ENCODE measurements at regions not wholly inside any gene's neighbourhood (a gene's known extent, or its start where the extent isn't known, plus 50 kb on each side); places are given as distances from the start of the nearest gene placed in this dataset.

DNA sequence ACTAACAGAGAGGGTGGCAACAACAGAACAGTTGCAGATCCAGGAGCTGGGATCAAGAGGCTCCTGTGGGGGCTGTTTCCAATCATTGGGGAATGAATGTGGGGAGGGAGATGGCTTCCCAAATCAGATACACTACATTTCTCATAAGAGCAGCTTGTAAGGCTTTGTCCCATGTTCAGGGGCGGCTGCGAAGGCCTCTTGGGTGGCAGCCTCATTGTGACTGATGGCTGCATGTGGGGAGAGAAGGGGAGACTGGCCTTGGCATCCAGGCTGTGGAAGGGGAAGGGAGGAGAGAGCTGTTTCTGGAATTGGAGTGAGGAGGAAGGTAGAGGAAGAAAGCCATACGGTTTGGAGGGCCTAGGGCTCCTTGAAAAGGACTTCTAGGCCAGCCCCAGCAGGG is 326.6 kb upstream of the RGMA start:
- Histone ChIP-seq H3K9me2 (replicated peaks; ENCODE audit: insufficient read depth, low read length) (no peaks in the 10 kb centered on the region), H3K27ac (ENCODE audit: low read length) (no peak overlapping the region), H3K4me1 (ENCODE audit: low read length) (no peaks in the 10 kb centered on the region), H3K4me3 (ENCODE audit: low read length) (no peak overlapping the region), H3K4me2 (ENCODE audit: low read depth, low read length, poor library complexity, severe bottlenecking) (no peak overlapping the region), H3K79me2 (ENCODE audit: low read length) (no peaks in the 10 kb centered on the region), H2AFZ (ENCODE audit: low read length) (no peak overlapping the region), H4K20me1 (ENCODE audit: insufficient read depth, low read depth, low read length) (no peaks in the 10 kb centered on the region), H3K36me3 (ENCODE audit: insufficient read depth, low read length) (no peaks in the 10 kb centered on the region), H3K27me3 (ENCODE audit: low read length) (no peaks in the 10 kb centered on the region), H3K9me3 (ENCODE audit: low read length) (no peaks in the 10 kb centered on the region), H3K9ac (ENCODE audit: low read length) (no peak overlapping the region)
- no peak for DNase-seq

GRCh38 chr15:93414576-93415231 is 325.7 kb upstream of the RGMA start:
- Histone ChIP-seq H3K4me2 (ENCODE audit: low read depth, low read length, poor library complexity, severe bottlenecking) (no peak overlapping the region), H3K79me2 (ENCODE audit: low read length) (no peaks in the 10 kb centered on the region), H3K9ac (ENCODE audit: low read length) (no peak overlapping the region), H3K4me3 (ENCODE audit: low read length) (no peak overlapping the region), H3K36me3 (ENCODE audit: insufficient read depth, low read length) (no peaks in the 10 kb centered on the region), H3K27me3 (ENCODE audit: low read length) (no peaks in the 10 kb centered on the region), H2AFZ (ENCODE audit: low read length) (no peak overlapping the region), H3K9me3 (ENCODE audit: low read length) (no peaks in the 10 kb centered on the region), H3K9me2 (replicated peaks; ENCODE audit: insufficient read depth, low read length) (no peaks in the 10 kb centered on the region), H3K27ac (ENCODE audit: low read length) (no peak overlapping the region), H3K4me1 (ENCODE audit: low read length) (no peaks in the 10 kb centered on the region), H4K20me1 (ENCODE audit: insufficient read depth, low read depth, low read length) (no peaks in the 10 kb centered on the region)
- DNase-seq, result no peak

DNA sequence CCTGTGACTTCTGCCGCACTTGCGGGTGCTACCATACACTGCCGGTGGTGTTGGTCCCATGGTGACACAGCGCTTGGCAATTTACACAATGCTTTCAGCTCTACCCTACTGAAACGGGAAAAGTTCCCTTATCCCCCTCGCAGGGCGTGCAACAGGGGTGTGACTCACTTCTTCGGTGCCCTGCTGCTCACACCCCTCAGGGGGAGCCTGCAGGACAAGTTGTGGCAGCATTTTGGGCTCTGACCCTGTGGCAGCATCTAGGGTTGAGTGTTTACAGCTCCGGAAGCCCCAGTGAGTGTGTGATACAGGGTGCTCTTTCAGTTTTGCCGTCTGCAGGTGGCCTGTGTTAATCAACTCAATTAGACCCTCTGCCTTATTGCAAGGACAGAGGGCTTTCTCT is 324.7 kb upstream of the RGMA start:
- Histone ChIP-seq H3K4me2 (ENCODE audit: low read depth, low read length, poor library complexity, severe bottlenecking) (no peak overlapping the region), H2AFZ (ENCODE audit: low read length) (no peak overlapping the region), H3K27me3 (ENCODE audit: low read length) (no peaks in the 10 kb centered on the region), H3K27ac (ENCODE audit: low read length) (no peak overlapping the region), H3K9me3 (ENCODE audit: low read length) (no peaks in the 10 kb centered on the region), H3K4me3 (ENCODE audit: low read length) (no peak overlapping the region), H3K9ac (ENCODE audit: low read length) (no peak overlapping the region), H3K36me3 (ENCODE audit: insufficient read depth, low read length) (no peaks in the 10 kb centered on the region), H3K79me2 (ENCODE audit: low read length) (no peaks in the 10 kb centered on the region), H3K9me2 (replicated peaks; ENCODE audit: insufficient read depth, low read length) (no peaks in the 10 kb centered on the region), H4K20me1 (ENCODE audit: insufficient read depth, low read depth, low read length) (no peaks in the 10 kb centered on the region), H3K4me1 (ENCODE audit: low read length) (no peaks in the 10 kb centered on the region)
- no peak for DNase-seq

DNA sequence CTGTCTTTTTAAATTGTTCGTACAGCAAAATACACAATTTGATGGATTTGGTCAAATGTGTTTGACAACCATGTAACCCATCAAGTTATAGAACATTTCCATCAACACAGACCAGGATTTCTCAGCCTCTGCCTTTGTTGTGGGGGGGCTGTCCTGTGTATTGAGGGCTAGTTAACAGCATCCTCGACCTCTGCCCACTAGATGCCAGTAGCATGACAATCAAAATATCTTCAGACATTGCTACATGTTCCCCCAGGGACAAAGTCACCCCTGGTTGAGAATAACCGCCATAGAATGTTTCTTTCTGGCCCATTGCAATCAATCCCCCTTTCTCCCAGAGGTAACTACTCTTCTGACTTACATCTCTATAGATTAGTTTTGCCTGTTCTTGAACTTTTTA is 310.1 kb upstream of the RGMA start:
- no peaks in the 10 kb centered on the region for H3K27me3 ChIP-seq (ENCODE audit: low read length)
- no peak overlapping the region for H3K4me2 ChIP-seq (ENCODE audit: low read depth, low read length, poor library complexity, severe bottlenecking)
- H3K9me3 ChIP-seq (ENCODE audit: low read length), result no peaks in the 10 kb centered on the region
- H2AFZ ChIP-seq (ENCODE audit: low read length), result no peak overlapping the region
- no peaks in the 10 kb centered on the region for H3K36me3 ChIP-seq (ENCODE audit: insufficient read depth, low read length)
- H3K9me2 ChIP-seq (replicated peaks; ENCODE audit: insufficient read depth, low read length), result no peaks in the 10 kb centered on the region
- no peak overlapping the region for H3K4me3 ChIP-seq (ENCODE audit: low read length)
- no peaks in the 10 kb centered on the region for H3K4me1 ChIP-seq (ENCODE audit: low read length)
- no peaks in the 10 kb centered on the region for H3K79me2 ChIP-seq (ENCODE audit: low read length)
- DNase-seq, result no peak
- H3K9ac ChIP-seq (ENCODE audit: low read length), result no peak overlapping the region
- H4K20me1 ChIP-seq (ENCODE audit: insufficient read depth, low read depth, low read length), result no peaks in the 10 kb centered on the region
- no peak overlapping the region for H3K27ac ChIP-seq (ENCODE audit: low read length)

DNA sequence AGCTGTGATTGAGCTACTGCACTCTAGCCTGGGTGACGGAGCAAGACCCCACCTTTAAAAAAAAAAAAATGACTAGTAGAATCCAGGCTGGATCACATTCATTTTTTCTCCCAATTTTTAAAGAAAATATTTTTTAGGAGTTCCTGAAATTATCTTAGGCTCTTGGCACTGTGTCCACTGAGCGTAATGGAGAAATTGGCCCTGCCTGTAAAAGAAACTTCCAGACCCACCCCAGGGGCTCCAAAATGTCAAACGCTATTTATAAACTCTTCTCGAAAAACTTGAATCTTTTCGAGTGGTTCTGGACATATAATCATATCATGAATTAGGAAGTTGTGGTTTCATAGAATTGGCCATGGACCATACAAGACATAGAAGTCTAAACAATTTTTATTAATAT is 300.2 kb upstream of the RGMA start:
- H4K20me1 ChIP-seq (ENCODE audit: insufficient read depth, low read depth, low read length), result no peaks in the 10 kb centered on the region
- H3K36me3 ChIP-seq (ENCODE audit: insufficient read depth, low read length), result no peaks in the 10 kb centered on the region
- no peaks in the 10 kb centered on the region for H3K79me2 ChIP-seq (ENCODE audit: low read length)
- no peak overlapping the region for H3K9ac ChIP-seq (ENCODE audit: low read length)
- no peak for DNase-seq
- no peaks in the 10 kb centered on the region for H3K9me3 ChIP-seq (ENCODE audit: low read length)
- no peaks in the 10 kb centered on the region for H3K27me3 ChIP-seq (ENCODE audit: low read length)
- H3K4me2 ChIP-seq (ENCODE audit: low read depth, low read length, poor library complexity, severe bottlenecking), result no peak overlapping the region
- no peak overlapping the region for H3K4me3 ChIP-seq (ENCODE audit: low read length)
- H2AFZ ChIP-seq (ENCODE audit: low read length), result no peak overlapping the region
- no peak overlapping the region for H3K27ac ChIP-seq (ENCODE audit: low read length)
- H3K4me1 ChIP-seq (ENCODE audit: low read length), result no peaks in the 10 kb centered on the region
- no peaks in the 10 kb centered on the region for H3K9me2 ChIP-seq (replicated peaks; ENCODE audit: insufficient read depth, low read length)

DNA sequence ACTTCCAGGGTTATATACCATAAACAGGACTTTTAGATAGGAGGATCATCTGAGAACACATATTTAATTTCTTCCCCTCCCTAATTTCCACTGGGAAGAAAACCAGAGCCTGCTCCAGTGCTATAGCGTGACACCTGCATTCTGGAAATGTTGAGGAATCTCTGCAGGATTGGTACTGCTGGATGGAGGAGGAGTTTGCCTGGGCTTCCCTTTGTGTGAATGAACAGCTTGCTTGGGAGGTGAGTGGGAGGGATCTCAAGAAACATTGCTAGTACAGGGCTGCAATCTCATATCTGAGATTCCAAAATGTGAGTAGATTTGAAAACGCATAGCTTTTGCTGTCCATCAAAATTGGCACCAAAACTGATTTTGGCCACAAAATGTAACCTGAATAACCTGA is 295.9 kb upstream of the RGMA start:
- Histone ChIP-seq H3K4me1 (ENCODE audit: low read length) (no peaks in the 10 kb centered on the region), H3K9me3 (ENCODE audit: low read length) (no peaks in the 10 kb centered on the region), H3K4me3 (ENCODE audit: low read length) (no peak overlapping the region), H3K27ac (ENCODE audit: low read length) (no peak overlapping the region), H3K36me3 (ENCODE audit: insufficient read depth, low read length) (no peaks in the 10 kb centered on the region), H3K79me2 (ENCODE audit: low read length) (no peaks in the 10 kb centered on the region), H3K9me2 (replicated peaks; ENCODE audit: insufficient read depth, low read length) (no peaks in the 10 kb centered on the region), H3K4me2 (ENCODE audit: low read depth, low read length, poor library complexity, severe bottlenecking) (no peak overlapping the region), H4K20me1 (ENCODE audit: insufficient read depth, low read depth, low read length) (no peaks in the 10 kb centered on the region), H3K9ac (ENCODE audit: low read length) (no peak overlapping the region), H2AFZ (ENCODE audit: low read length) (no peak overlapping the region), H3K27me3 (ENCODE audit: low read length) (no peaks in the 10 kb centered on the region)
- DNase-seq, result no peak

DNA sequence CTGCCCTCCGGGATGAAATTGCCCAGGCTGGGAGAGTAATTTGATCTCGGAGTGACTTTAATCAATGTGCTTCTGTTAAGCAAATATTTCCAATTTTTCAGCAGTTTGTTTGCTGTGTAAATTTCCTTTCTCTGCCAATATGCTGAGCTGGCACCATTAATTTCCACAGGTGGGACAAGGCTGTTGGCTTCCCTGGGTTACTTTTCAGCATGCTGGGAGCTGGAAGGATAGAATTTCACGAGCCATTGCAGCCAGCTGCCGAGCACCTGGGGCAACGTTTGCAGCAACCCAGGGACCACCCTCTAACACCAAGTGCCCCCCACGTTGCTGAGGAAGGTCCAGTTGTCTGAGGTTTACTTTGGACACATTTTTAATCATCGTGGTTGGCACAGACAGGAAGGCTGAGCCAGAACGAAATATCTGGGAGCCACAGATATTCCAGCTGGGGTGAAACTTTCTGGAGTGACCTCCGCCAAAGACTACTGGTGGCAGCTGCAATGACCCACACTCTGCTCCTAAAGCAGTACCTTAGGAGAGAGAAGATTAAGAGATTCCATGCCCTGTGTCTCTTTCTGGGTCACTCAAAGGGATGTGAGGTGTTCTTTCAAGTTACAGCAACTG is 293.3 kb upstream of the RGMA start:
- no peak overlapping the region for H2AFZ ChIP-seq (ENCODE audit: low read length)
- no peak overlapping the region for H3K27ac ChIP-seq (ENCODE audit: low read length)
- no peak overlapping the region for H3K9ac ChIP-seq (ENCODE audit: low read length)
- no peaks in the 10 kb centered on the region for H3K79me2 ChIP-seq (ENCODE audit: low read length)
- H3K4me2 ChIP-seq (ENCODE audit: low read depth, low read length, poor library complexity, severe bottlenecking), result no peak overlapping the region
- DNase-seq, result no peak
- H4K20me1 ChIP-seq (ENCODE audit: insufficient read depth, low read depth, low read length), result no peaks in the 10 kb centered on the region
- H3K27me3 ChIP-seq (ENCODE audit: low read length), result no peaks in the 10 kb centered on the region
- H3K4me1 ChIP-seq (ENCODE audit: low read length), result no peaks in the 10 kb centered on the region
- no peaks in the 10 kb centered on the region for H3K36me3 ChIP-seq (ENCODE audit: insufficient read depth, low read length)
- no peaks in the 10 kb centered on the region for H3K9me2 ChIP-seq (replicated peaks; ENCODE audit: insufficient read depth, low read length)
- H3K4me3 ChIP-seq (ENCODE audit: low read length), result no peak overlapping the region
- H3K9me3 ChIP-seq (ENCODE audit: low read length), result no peaks in the 10 kb centered on the region

GRCh38 chr15:93378558-93378957 is 289.5 kb upstream of the RGMA start:
- Histone ChIP-seq H4K20me1 (ENCODE audit: insufficient read depth, low read depth, low read length) (no peaks in the 10 kb centered on the region), H3K36me3 (ENCODE audit: insufficient read depth, low read length) (no peaks in the 10 kb centered on the region), H3K27ac (ENCODE audit: low read length) (no peak overlapping the region), H2AFZ (ENCODE audit: low read length) (no peak overlapping the region), H3K4me3 (ENCODE audit: low read length) (no peak overlapping the region), H3K9me3 (ENCODE audit: low read length) (no peaks in the 10 kb centered on the region), H3K4me1 (ENCODE audit: low read length) (no peaks in the 10 kb centered on the region), H3K9me2 (replicated peaks; ENCODE audit: insufficient read depth, low read length) (no peaks in the 10 kb centered on the region), H3K4me2 (ENCODE audit: low read depth, low read length, poor library complexity, severe bottlenecking) (no peak overlapping the region), H3K79me2 (ENCODE audit: low read length) (no peaks in the 10 kb centered on the region), H3K9ac (ENCODE audit: low read length) (no peak overlapping the region), H3K27me3 (ENCODE audit: low read length) (no peaks in the 10 kb centered on the region)
- no peak for DNase-seq

Measured in Karpas-422 (cell line).